GM23338 (cell line): ENCODE measurements at regions not wholly inside any gene's neighbourhood (a gene's known extent, or its start where the extent isn't known, plus 50 kb on each side); places are given as distances from the start of the nearest gene placed in this dataset.
"Not testable (repeated sequence)": the region's sequence is repeated elsewhere in the genome, so short reads cannot be mapped to it uniquely, and the experiment has no call there.

Experiments
- CREB1 ChIP-seq: fragments of 250-450 bp; sonication (Bioruptor Pico); IDR thresholded peaks from 2 replicates; pipeline ENCODE4 v1.5.0; 2020; ENCODE audit warnings: low read depth, mild to moderate bottlenecking, moderate library complexity
- EZH2 ChIP-seq: fragments of 200-600 bp; sonication (generic); IDR thresholded peaks from one replicate; pipeline ENCODE4 v1.8.0; 2017; ENCODE audit warnings: antibody characterized with exemption, mild to moderate bottlenecking, low read depth; ENCODE audit not compliant: unreplicated experiment
- EZH2phosphoT487 ChIP-seq: fragments of 200-600 bp; sonication (generic); IDR thresholded peaks from one replicate; pipeline ENCODE4 v1.8.1; 2018; ENCODE audit warnings: antibody characterized with exemption; ENCODE audit not compliant: unreplicated experiment
- POLR2AphosphoS5 ChIP-seq: IDR thresholded peaks from 2 replicates; pipeline ENCODE4 v1.6.1; 2016; ENCODE audit warnings: antibody characterized with exemption, low read depth
- ZNF331 ChIP-seq: fragments of 250-450 bp; sonication (Bioruptor Pico); IDR thresholded peaks from 2 replicates; pipeline ENCODE4 v1.5.0; 2020; ENCODE audit warnings: low read depth, mild to moderate bottlenecking, moderate library complexity
- TF ChIP-seq, protein P1 (sequence below), 2 experiments: fragments of 200-600 bp in 1 of 2; sonication (generic) in 1 of 2; conservative IDR thresholded peaks; 2 replicates each; pipeline versions ENCODE4 v1.5.1 to v1.6.1; 2016 to 2017; ENCODE audit warnings: antibody characterized with exemption in 2 of 2, low read depth in 2 of 2, mild to moderate bottlenecking in 2 of 2, moderate library complexity in 1 of 2
- TF ChIP-seq, protein P2 (sequence below): IDR thresholded peaks from one replicate; pipeline ENCODE4 v1.6.1; 2018; ENCODE audit warnings: antibody characterized with exemption; ENCODE audit not compliant: unreplicated experiment
- TF ChIP-seq, protein P3 (sequence below): IDR thresholded peaks from 2 replicates; pipeline ENCODE4 v1.6.1; 2016; ENCODE audit warnings: antibody characterized with exemption
- TF ChIP-seq, protein P4 (sequence below): fragments of 250-450 bp; sonication (Bioruptor Pico); IDR thresholded peaks from 2 replicates; pipeline ENCODE4 v1.5.0; 2020; ENCODE audit warnings: mild to moderate bottlenecking, moderate library complexity

DNA sequence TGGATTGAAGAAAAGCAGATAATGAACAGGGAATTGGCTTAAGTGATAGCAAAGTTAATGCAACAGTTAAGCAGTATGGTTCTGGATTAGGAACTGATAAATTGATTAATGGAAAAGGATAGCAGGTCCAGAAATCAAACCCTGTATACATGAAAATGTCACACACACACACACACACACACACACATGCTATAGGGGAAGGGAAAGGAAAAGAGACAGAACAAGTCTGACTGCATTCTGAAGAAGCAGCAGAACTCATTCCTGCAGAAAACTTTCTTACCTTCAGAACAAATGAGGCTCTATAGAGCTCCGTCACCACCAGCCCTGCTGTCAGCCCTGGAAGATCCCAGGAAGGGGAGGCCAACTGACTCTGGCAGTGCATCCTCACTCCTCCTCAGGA, 173.2 kb upstream of the NUDT10 start:
- TF ChIP-seq EZH2phosphoT487; ZNF331 (CRISPR knock-in tag); EZH2; POLR2AphosphoS5; CREB1 (CRISPR knock-in tag): not testable (repeated sequence)
- TF ChIP-seq, protein P1, sequence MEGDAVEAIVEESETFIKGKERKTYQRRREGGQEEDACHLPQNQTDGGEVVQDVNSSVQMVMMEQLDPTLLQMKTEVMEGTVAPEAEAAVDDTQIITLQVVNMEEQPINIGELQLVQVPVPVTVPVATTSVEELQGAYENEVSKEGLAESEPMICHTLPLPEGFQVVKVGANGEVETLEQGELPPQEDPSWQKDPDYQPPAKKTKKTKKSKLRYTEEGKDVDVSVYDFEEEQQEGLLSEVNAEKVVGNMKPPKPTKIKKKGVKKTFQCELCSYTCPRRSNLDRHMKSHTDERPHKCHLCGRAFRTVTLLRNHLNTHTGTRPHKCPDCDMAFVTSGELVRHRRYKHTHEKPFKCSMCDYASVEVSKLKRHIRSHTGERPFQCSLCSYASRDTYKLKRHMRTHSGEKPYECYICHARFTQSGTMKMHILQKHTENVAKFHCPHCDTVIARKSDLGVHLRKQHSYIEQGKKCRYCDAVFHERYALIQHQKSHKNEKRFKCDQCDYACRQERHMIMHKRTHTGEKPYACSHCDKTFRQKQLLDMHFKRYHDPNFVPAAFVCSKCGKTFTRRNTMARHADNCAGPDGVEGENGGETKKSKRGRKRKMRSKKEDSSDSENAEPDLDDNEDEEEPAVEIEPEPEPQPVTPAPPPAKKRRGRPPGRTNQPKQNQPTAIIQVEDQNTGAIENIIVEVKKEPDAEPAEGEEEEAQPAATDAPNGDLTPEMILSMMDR (conservative IDR thresholded peaks at IDR 0.05; ENCODE audit: low read depth in 2 of 2), result not testable (repeated sequence)
- TF ChIP-seq, protein P2, sequence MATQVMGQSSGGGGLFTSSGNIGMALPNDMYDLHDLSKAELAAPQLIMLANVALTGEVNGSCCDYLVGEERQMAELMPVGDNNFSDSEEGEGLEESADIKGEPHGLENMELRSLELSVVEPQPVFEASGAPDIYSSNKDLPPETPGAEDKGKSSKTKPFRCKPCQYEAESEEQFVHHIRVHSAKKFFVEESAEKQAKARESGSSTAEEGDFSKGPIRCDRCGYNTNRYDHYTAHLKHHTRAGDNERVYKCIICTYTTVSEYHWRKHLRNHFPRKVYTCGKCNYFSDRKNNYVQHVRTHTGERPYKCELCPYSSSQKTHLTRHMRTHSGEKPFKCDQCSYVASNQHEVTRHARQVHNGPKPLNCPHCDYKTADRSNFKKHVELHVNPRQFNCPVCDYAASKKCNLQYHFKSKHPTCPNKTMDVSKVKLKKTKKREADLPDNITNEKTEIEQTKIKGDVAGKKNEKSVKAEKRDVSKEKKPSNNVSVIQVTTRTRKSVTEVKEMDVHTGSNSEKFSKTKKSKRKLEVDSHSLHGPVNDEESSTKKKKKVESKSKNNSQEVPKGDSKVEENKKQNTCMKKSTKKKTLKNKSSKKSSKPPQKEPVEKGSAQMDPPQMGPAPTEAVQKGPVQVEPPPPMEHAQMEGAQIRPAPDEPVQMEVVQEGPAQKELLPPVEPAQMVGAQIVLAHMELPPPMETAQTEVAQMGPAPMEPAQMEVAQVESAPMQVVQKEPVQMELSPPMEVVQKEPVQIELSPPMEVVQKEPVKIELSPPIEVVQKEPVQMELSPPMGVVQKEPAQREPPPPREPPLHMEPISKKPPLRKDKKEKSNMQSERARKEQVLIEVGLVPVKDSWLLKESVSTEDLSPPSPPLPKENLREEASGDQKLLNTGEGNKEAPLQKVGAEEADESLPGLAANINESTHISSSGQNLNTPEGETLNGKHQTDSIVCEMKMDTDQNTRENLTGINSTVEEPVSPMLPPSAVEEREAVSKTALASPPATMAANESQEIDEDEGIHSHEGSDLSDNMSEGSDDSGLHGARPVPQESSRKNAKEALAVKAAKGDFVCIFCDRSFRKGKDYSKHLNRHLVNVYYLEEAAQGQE, result not testable (repeated sequence)
- TF ChIP-seq, protein P3, sequence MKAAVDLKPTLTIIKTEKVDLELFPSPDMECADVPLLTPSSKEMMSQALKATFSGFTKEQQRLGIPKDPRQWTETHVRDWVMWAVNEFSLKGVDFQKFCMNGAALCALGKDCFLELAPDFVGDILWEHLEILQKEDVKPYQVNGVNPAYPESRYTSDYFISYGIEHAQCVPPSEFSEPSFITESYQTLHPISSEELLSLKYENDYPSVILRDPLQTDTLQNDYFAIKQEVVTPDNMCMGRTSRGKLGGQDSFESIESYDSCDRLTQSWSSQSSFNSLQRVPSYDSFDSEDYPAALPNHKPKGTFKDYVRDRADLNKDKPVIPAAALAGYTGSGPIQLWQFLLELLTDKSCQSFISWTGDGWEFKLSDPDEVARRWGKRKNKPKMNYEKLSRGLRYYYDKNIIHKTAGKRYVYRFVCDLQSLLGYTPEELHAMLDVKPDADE, result not testable (repeated sequence)
- TF ChIP-seq, protein P4, sequence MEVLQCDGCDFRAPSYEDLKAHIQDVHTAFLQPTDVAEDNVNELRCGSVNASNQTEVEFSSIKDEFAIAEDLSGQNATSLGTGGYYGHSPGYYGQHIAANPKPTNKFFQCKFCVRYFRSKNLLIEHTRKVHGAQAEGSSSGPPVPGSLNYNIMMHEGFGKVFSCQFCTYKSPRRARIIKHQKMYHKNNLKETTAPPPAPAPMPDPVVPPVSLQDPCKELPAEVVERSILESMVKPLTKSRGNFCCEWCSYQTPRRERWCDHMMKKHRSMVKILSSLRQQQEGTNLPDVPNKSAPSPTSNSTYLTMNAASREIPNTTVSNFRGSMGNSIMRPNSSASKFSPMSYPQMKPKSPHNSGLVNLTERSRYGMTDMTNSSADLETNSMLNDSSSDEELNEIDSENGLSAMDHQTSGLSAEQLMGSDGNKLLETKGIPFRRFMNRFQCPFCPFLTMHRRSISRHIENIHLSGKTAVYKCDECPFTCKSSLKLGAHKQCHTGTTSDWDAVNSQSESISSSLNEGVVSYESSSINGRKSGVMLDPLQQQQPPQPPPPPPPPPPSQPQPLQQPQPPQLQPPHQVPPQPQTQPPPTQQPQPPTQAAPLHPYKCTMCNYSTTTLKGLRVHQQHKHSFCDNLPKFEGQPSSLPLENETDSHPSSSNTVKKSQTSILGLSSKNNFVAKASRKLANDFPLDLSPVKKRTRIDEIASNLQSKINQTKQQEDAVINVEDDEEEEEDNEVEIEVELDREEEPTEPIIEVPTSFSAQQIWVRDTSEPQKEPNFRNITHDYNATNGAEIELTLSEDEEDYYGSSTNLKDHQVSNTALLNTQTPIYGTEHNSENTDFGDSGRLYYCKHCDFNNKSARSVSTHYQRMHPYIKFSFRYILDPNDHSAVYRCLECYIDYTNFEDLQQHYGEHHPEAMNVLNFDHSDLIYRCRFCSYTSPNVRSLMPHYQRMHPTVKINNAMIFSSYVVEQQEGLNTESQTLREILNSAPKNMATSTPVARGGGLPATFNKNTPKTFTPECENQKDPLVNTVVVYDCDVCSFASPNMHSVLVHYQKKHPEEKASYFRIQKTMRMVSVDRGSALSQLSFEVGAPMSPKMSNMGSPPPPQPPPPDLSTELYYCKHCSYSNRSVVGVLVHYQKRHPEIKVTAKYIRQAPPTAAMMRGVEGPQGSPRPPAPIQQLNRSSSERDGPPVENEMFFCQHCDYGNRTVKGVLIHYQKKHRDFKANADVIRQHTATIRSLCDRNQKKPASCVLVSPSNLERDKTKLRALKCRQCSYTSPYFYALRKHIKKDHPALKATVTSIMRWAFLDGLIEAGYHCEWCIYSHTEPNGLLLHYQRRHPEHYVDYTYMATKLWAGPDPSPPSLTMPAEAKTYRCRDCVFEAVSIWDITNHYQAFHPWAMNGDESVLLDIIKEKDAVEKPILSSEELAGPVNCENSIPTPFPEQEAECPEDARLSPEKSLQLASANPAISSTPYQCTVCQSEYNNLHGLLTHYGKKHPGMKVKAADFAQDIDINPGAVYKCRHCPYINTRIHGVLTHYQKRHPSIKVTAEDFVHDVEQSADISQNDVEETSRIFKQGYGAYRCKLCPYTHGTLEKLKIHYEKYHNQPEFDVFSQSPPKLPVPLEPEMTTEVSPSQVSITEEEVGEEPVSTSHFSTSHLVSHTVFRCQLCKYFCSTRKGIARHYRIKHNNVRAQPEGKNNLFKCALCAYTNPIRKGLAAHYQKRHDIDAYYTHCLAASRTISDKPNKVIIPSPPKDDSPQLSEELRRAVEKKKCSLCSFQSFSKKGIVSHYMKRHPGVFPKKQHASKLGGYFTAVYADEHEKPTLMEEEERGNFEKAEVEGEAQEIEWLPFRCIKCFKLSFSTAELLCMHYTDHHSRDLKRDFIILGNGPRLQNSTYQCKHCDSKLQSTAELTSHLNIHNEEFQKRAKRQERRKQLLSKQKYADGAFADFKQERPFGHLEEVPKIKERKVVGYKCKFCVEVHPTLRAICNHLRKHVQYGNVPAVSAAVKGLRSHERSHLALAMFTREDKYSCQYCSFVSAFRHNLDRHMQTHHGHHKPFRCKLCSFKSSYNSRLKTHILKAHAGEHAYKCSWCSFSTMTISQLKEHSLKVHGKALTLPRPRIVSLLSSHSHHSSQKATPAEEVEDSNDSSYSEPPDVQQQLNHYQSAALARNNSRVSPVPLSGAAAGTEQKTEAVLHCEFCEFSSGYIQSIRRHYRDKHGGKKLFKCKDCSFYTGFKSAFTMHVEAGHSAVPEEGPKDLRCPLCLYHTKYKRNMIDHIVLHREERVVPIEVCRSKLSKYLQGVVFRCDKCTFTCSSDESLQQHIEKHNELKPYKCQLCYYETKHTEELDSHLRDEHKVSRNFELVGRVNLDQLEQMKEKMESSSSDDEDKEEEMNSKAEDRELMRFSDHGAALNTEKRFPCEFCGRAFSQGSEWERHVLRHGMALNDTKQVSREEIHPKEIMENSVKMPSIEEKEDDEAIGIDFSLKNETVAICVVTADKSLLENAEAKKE, result not testable (repeated sequence)
